NCI-H1092 (cell line): ENCODE measurements at regions not wholly inside any gene's neighbourhood (a gene's known extent, or its start where the extent isn't known, plus 50 kb on each side); places are given as distances from the start of the nearest gene placed in this dataset.

Experiments used
- DNase-seq: peaks from one replicate; lab custom pipeline; 2025; lab: John Stamatoyannopoulos, UW

GRCh38 chr12:20262119-20262518 lies 106.2 kb upstream of the PDE3A start:
- DNase-seq = no peak

- DNase-seq = no peak
Measured at GRCh38 chr12:20264026-20264425, 104.3 kb upstream of the PDE3A start.

- DNase-seq = no peak
Measured at GRCh38 chr12:20264608-20265114, 103.7 kb upstream of the PDE3A start.

- no peak for DNase-seq
Measured at GRCh38 chr12:20268121-20268732, 100.1 kb upstream of the PDE3A start.

GRCh38 chr12:20268771-20269170 lies 99.6 kb upstream of the PDE3A start:
- no peak for DNase-seq

GRCh38 chr12:20269337-20270067 lies 98.8 kb upstream of the PDE3A start:
- no peak for DNase-seq

GRCh38 chr12:20270557-20270956 lies 97.8 kb upstream of the PDE3A start:
- no peak for DNase-seq

GRCh38 chr12:20272161-20272560 lies 96.2 kb upstream of the PDE3A start:
- DNase-seq = no peak

- DNase-seq = no peak
Measured at GRCh38 chr12:20272801-20273200, 95.5 kb upstream of the PDE3A start.

GRCh38 chr12:20274008-20274407 lies 94.3 kb upstream of the PDE3A start:
- DNase-seq = no peak

GRCh38 chr12:20278276-20278675 lies 90.1 kb upstream of the PDE3A start:
- DNase-seq = no peak

GRCh38 chr12:20280515-20280914 lies 87.8 kb upstream of the PDE3A start:
- DNase-seq = no peak

- no peak for DNase-seq
Measured at GRCh38 chr12:20282401-20282800, 85.9 kb upstream of the PDE3A start.

GRCh38 chr12:20283482-20283881 lies 84.9 kb upstream of the PDE3A start:
- no peak for DNase-seq

- DNase-seq = no peak
Measured at GRCh38 chr12:20289520-20289919, 78.8 kb upstream of the PDE3A start.

- no peak for DNase-seq
Measured at GRCh38 chr12:20300457-20300856, 67.9 kb upstream of the PDE3A start.

GRCh38 chr12:20305470-20305869 lies 62.9 kb upstream of the PDE3A start:
- DNase-seq = no peak

GRCh38 chr12:20309504-20310148 lies 58.7 kb upstream of the PDE3A start:
- DNase-seq = no peak

- DNase-seq = no peak
Measured at GRCh38 chr12:20314328-20314727, 54.0 kb upstream of the PDE3A start.

- no peak for DNase-seq
Measured at GRCh38 chr12:20317554-20317953, 50.8 kb upstream of the PDE3A start.
